Ovary (tissue), 7 donors: ENCODE measurements at regions not wholly inside any gene's neighbourhood (a gene's known extent, or its start where the extent isn't known, plus 50 kb on each side); places are given as distances from the start of the nearest gene placed in this dataset.

Source experiments
- DNase-seq, 5 donors: peaks; one replicate each; pipeline ENCODE4 v3.0.0-alpha.2; 2019 to 2020
- H3K27ac ChIP-seq, 2 donors: fragments of 200-600 bp; one replicate each; pipeline versions ENCODE4 v1.5.1 to v1.8.0; 2019 to 2022
- H3K27me3 ChIP-seq: fragments of 200-600 bp; one replicate; pipeline ENCODE4 v1.8.0; 2022
- H3K36me3 ChIP-seq: fragments of 200-600 bp; sonication (generic); one replicate; pipeline ENCODE4 v1.5.1; 2019
- H3K4me1 ChIP-seq: one replicate; pipeline ENCODE4 v1.8.1; 2013; ENCODE audit warnings: mild to moderate bottlenecking, moderate library complexity; ENCODE audit not compliant: insufficient read depth
- H3K4me3 ChIP-seq: fragments of 200-600 bp; sonication (generic); one replicate; pipeline ENCODE4 v1.5.1; 2017
- H3K9me3 ChIP-seq, 2 donors: fragments of 200-600 bp in 1 of 2; sonication (generic) in 1 of 2; one replicate each; pipeline versions ENCODE4 v1.5.1 to v1.8.1; 2013 to 2019; ENCODE audit warnings: mild to moderate bottlenecking in 1 of 2, moderate library complexity in 1 of 2
- CTCF ChIP-seq, 3 donors: fragments of 450-650 bp in 2 of 3; fragments of 200-600 bp in 1 of 3; IDR thresholded peaks; one replicate each; pipeline versions ENCODE4 v1.5.1 to v1.8.0; 2016 to 2022; ENCODE audit warnings: antibody characterized with exemption in 3 of 3, mild to moderate bottlenecking in 1 of 3
- EP300 ChIP-seq: sonication (generic); formaldehyde crosslinking; IDR thresholded peaks from one replicate; pipeline ENCODE4 v1.6.1; 2017; ENCODE audit warnings: antibody characterized with exemption
- POLR2A ChIP-seq: fragments of 450-650 bp; IDR thresholded peaks from one replicate; pipeline ENCODE4 v1.6.1; 2017; ENCODE audit warnings: antibody characterized with exemption, mild to moderate bottlenecking, moderate library complexity
- WGBS, 3 donors: extraction: QIAGEN DNeasy Blood & Tissue Kit in 1 of 3; methylation state at CpG; one replicate each; pipeline versions ENCODE4 v1.1.5 to v1.1.7; 2013 to 2017; 5-methylcytosine and 5-hydroxymethylcytosine counted together
- intact Hi-C, 4 donors: fragments of 100-400 bp; cut with DNase I; formaldehyde crosslinking; loops; one replicate each; pipeline versions ENCODE4 v1.11.0 to v1.15.1; 2022 to 2023
- donor health status: DM: no; HTN: no; CAD: no; lungs with moderate emphysema.
- donor health status: DM: no; HTN: no; CAD: no.
- donor health status: Bipolar disorder and iron deficiency.
- donor health status: DM: no; HTN: no; CAD: no.
- donor health status: DM: yes; HTN: yes; CAD: no.

GRCh38 chr18:26794230-26795101 lies 71.0 kb downstream of the AQP4 start:
- WGBS, 3 donors: 53 to 68% (median 53%) methylated on average over 8 of the region's 8 CpGs
- H3K4me3 ChIP-seq: no peak overlapping the region
- intact Hi-C loops: no loop called here
- H3K27me3 ChIP-seq: peaks cover 2% of the 10 kb centered on the region
- no peak for DNase-seq
- no peaks in the 10 kb centered on the region for H3K9me3 ChIP-seq
- TF ChIP-seq POLR2A (no peak), CTCF (IDR thresholded peaks at IDR 0.05) (no peak), EP300 (no peak)
- H3K27ac ChIP-seq: no peak overlapping the region
- no peaks in the 10 kb centered on the region for H3K4me1 ChIP-seq
- no peaks in the 10 kb centered on the region for H3K36me3 ChIP-seq

- Histone ChIP-seq H3K4me3 (no peak overlapping the region), H3K4me1 (no peaks in the 10 kb centered on the region), H3K9me3 (no peaks in the 10 kb centered on the region), H3K27me3 (peaks cover 2% of the 10 kb centered on the region), H3K36me3 (no peaks in the 10 kb centered on the region), H3K27ac (no peak overlapping the region)
- TF ChIP-seq POLR2A (no peak), EP300 (no peak), CTCF (IDR thresholded peaks at IDR 0.05) (no peak)
- intact Hi-C loops: no loop called here
- WGBS, 3 donors: 60 to 70% (median 66%) methylated on average over 1 of the region's 1 CpG
- DNase-seq: no peak
Observed at GRCh38 chr18:26792661-26793060, 72.8 kb downstream of the AQP4 start.

- TF ChIP-seq POLR2A (no peak), EP300 (no peak), CTCF (IDR thresholded peaks at IDR 0.05) (no peak)
Observed at GRCh38 chr18:26791676-26792075, 73.8 kb downstream of the AQP4 start.

GRCh38 chr18:26784599-26784998 lies 80.9 kb downstream of the AQP4 start:
- Histone ChIP-seq H3K4me1 (no peaks in the 10 kb centered on the region), H3K4me3 (no peak overlapping the region), H3K27ac (no peak overlapping the region), H3K36me3 (no peaks in the 10 kb centered on the region), H3K27me3 (no peaks in the 10 kb centered on the region), H3K9me3 (no peaks in the 10 kb centered on the region)
- DNase-seq: no peak
- 78 to 89% (median 85%) methylated on average over 1 of the region's 1 CpG for WGBS, 3 donors
- intact Hi-C loops: no loop called here
- TF ChIP-seq CTCF (IDR thresholded peaks at IDR 0.05) (no peak), EP300 (no peak), POLR2A (no peak)

More at GRCh38 chr18:26791676-26792075, 73.8 kb downstream of the AQP4 start:
- intact Hi-C loops: no loop called here
- Histone ChIP-seq H3K27ac (no peak overlapping the region), H3K4me1 (no peaks in the 10 kb centered on the region), H3K36me3 (no peaks in the 10 kb centered on the region), H3K4me3 (no peak overlapping the region), H3K9me3 (no peaks in the 10 kb centered on the region), H3K27me3 (peaks cover 2% of the 10 kb centered on the region)
- DNase-seq: no peak
